GM19324 (cell line): ENCODE measurements at regions not wholly inside any gene's neighbourhood (a gene's known extent, or its start where the extent isn't known, plus 50 kb on each side); places are given as distances from the start of the nearest gene placed in this dataset.

Experiments used
- ATAC-seq: cut with Tn5 transposase; IDR thresholded peaks from one replicate; pipeline ENCODE4 v1.9.1; 2021; ENCODE audit warnings: mild to moderate bottlenecking, moderate library complexity; ENCODE audit not compliant: unreplicated experiment, low FRiP score

GRCh38 chr5:88939300-88939699 lies 56.3 kb upstream of the MEF2C start:
- ATAC-seq, result no peak

GRCh38 chr5:88938488-88938887 lies 55.5 kb upstream of the MEF2C start:
- no peak for ATAC-seq

- ATAC-seq, result no peak
Observed at GRCh38 chr5:88937406-88937805, 54.4 kb upstream of the MEF2C start.

GRCh38 chr5:88934439-88934838 lies 51.5 kb upstream of the MEF2C start:
- no peak for ATAC-seq
